Stomach (tissue), 4 donors: ENCODE measurements at regions not wholly inside any gene's neighbourhood (a gene's known extent, or its start where the extent isn't known, plus 50 kb on each side); places are given as distances from the start of the nearest gene placed in this dataset.

Experiments
- POLR2A ChIP-seq, 4 donors: fragments of 450-650 bp; IDR thresholded peaks; one replicate each; pipeline ENCODE4 v1.6.1; 2016; ENCODE audit warnings: antibody characterized with exemption in 4 of 4, control low read depth in 2 of 4, mild to moderate bottlenecking in 1 of 4, moderate library complexity in 1 of 4
- POLR2AphosphoS5 ChIP-seq, 3 donors: sonication (generic); formaldehyde crosslinking; IDR thresholded peaks; one replicate each; pipeline ENCODE4 v1.6.1; 2016; ENCODE audit warnings: antibody characterized with exemption in 3 of 3
- TF ChIP-seq, protein P1 (sequence below), 7 experiments: fragments of 450-650 bp in 4 of 7; fragments of 200-600 bp in 3 of 7; sonication (generic) in 3 of 7; IDR thresholded peaks; one replicate each; pipeline ENCODE4 v1.5.1; 2016 to 2019; ENCODE audit warnings: antibody characterized with exemption in 7 of 7, control low read depth in 2 of 7, mild to moderate bottlenecking in 1 of 7

- TF ChIP-seq, protein P1, sequence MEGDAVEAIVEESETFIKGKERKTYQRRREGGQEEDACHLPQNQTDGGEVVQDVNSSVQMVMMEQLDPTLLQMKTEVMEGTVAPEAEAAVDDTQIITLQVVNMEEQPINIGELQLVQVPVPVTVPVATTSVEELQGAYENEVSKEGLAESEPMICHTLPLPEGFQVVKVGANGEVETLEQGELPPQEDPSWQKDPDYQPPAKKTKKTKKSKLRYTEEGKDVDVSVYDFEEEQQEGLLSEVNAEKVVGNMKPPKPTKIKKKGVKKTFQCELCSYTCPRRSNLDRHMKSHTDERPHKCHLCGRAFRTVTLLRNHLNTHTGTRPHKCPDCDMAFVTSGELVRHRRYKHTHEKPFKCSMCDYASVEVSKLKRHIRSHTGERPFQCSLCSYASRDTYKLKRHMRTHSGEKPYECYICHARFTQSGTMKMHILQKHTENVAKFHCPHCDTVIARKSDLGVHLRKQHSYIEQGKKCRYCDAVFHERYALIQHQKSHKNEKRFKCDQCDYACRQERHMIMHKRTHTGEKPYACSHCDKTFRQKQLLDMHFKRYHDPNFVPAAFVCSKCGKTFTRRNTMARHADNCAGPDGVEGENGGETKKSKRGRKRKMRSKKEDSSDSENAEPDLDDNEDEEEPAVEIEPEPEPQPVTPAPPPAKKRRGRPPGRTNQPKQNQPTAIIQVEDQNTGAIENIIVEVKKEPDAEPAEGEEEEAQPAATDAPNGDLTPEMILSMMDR (IDR thresholded peaks at IDR 0.05): no peak
- no peak for TF ChIP-seq POLR2A (IDR thresholded peaks at IDR 0.05)
- TF ChIP-seq POLR2AphosphoS5 (IDR thresholded peaks at IDR 0.05): no peak
Observed at GRCh38 chr5:7202846-7203245, 193.1 kb upstream of the ADCY2 start.
